ENCODE measurements at regions not wholly inside any gene's neighbourhood (a gene's known extent, or its start where the extent isn't known, plus 50 kb on each side); places are given as distances from the start of the nearest gene placed in this dataset.
"Not testable (repeated sequence)": the region's sequence is repeated elsewhere in the genome, so short reads cannot be mapped to it uniquely, and the experiment has no call there.

- DNase-seq (ENCODE audit: low read depth in 4 of 4, low spot score in 3 of 4): no peak
Observed at GRCh38 chr1:67908250-67908936, 75.1 kb upstream of the GNG12 start.

DNA sequence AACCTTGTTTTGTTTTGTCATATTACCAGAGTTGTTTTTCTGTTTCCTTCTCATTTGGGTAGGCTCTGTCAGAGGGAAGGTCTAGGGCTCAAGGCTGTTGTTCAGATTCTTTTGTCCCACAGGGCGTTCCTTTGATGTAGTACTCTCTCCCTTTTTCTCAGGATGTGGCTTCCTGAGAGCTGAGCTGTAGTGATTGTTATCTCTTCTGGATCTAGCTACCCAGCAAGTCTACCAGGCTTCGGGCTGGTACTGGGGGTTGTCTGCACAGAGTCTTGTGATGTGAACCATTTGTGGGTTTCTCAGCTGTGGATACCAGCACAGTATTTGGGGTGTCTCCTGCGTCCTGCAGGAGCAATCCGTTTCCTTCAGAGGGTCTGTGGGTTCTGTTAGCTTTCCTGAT is 74.2 kb upstream of the GNG12 start:
- DNase-seq (ENCODE audit: low read depth in 4 of 4, low spot score in 3 of 4): not testable (repeated sequence)

DNA sequence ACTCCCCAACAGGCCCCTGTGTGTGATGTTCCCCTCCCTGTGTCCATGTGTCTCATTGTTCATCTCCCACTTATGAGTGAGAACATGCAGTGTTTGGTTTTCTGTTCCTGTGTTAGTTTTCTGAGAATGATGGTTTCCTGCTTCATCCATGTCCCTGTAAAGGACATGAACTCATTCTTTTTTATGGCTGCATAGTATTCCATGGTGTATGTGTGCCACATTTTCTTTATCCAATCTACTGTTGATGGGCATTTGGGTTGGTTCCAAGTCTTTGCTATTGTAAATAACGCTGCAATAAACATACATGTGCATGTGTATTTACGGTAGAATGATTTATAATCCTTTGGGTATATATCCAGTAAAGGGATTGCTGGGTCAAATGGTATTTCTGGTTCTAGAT is 72.7 kb upstream of the GNG12 start:
- not testable (repeated sequence) for DNase-seq (ENCODE audit: low read depth in 4 of 4, low spot score in 3 of 4)

- not testable (repeated sequence) for DNase-seq (ENCODE audit: low read depth in 4 of 4, low spot score in 3 of 4)
Observed at GRCh38 chr1:67902546-67903223, 69.4 kb upstream of the GNG12 start.

DNA sequence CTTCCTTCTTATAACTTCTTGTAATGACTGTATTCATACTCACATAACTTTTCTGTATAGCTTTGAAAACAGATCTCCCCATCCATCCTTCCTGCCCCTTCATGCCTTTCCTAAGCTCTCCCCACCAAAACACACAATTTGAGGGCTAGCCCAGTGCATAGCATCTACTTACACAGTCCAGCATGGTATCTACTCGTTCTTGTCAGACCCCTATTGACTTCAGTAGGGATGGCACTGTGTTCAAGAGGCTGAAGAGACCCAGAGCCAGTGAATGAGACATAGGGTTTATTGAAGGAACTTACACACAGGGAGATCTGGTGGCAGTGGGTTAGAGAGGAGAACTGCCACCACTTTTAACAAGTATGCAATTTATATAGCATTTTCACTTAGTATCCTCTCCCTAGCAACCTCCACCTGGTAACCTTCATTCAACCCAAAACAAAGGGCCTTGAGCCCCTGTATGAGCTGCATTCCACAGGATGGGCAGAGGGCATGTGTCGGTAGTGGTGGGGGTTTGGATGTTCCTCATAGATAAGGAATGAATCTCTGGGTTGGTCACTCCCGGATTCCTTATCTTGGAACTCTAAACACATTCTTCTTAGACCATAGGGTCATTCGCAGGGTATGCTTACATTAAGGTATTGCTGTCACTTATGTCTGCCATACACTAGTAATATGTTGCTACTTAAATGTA is 64.9 kb upstream of the GNG12 start:
- DNase-seq (ENCODE audit: low read depth in 4 of 4, low spot score in 3 of 4): no peak

DNA sequence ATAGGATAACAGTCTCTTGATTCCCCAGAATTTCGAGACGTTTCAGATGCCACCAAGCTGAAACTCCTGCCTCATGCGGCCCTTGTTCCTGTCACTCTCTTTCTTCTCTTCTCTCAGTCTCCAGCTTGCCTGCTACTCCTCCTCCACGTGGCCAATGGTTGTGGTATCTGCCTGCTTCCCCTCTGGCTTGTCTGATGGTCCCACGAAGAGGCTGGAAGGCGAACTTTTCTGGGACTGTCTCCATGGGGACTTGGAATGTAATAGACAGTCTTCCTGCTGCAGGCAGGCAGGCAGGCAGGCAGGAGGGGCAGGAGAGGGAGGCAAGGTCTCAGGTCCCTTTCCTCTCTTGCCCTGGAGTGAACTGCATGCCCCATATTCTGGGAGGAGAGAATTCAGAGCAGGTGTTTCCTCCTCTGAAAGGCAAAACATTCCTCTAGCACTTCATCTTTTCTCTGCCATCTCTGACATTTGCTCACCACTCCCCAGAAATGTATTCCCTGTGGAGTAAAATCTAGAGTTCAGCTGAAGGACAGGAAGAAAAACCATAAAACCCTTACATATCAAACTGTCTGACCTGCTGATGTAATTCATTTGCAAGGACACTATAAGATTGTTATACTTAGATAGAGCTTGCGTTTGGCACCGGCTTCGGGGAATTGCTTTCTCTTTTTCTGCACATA is 64.1 kb upstream of the GNG12 start:
- peak in 2 of 4 donors; percentile 16 to 23 for DNase-seq (ENCODE audit: low read depth in 4 of 4, low spot score in 3 of 4)

DNA sequence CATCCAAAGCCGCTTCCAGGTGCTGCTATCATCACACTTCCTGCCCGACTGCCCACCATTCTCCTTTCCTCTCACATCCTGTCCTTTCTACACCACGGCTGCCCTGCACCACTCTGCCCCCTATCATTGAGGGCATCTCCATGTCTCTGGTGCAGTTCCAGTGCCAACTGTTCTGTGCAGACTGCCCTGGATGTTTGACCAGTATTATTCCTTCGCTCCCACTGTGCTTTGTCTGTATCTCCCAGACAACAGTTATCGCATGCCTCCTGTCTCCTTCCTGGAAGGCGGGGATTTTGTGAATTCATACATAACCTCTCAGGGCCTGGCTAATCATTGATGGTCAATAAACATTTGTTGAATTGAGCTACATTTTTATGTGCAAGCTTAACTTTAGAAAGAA is 63.6 kb upstream of the GNG12 start:
- no peak for DNase-seq (ENCODE audit: low read depth in 4 of 4, low spot score in 3 of 4)

DNA sequence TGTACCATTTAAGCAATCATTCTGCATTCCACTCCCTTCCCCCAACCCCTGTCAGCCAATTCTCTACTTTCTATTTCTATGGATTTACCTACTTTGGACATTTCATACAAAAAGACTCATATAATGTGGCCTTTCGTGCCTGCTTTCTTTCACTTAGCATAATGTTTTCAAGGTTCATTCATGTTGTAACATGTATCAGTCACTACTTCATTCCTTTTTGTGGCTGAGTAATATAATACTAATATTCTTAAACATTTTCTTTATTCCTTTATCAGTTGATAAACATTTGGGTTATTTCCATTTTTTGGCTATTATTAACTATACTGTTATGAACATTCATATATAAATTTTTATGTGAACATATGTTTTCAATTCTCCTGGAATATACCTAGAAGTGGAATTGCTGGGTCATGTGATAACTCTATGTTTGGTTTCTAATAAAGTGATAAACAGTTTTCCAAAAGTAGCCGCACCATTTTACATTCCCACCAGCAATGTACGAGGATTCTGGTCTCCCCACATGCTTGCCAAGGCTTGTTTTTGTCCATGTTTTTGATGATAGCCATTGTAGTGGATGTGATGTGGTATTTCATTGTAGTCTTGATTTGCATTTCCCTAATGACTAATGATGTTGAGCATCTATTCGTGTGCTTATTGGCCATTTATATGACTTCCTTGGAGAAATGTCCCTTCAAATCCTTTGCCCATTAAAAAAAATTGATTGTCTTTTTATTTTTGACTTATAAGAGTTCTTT is 61.9 kb upstream of the GNG12 start:
- DNase-seq (ENCODE audit: low read depth in 4 of 4, low spot score in 3 of 4): no peak

- DNase-seq (ENCODE audit: low read depth in 4 of 4, low spot score in 3 of 4): no peak
Observed at GRCh38 chr1:67893126-67893495, 59.8 kb upstream of the GNG12 start.

DNA sequence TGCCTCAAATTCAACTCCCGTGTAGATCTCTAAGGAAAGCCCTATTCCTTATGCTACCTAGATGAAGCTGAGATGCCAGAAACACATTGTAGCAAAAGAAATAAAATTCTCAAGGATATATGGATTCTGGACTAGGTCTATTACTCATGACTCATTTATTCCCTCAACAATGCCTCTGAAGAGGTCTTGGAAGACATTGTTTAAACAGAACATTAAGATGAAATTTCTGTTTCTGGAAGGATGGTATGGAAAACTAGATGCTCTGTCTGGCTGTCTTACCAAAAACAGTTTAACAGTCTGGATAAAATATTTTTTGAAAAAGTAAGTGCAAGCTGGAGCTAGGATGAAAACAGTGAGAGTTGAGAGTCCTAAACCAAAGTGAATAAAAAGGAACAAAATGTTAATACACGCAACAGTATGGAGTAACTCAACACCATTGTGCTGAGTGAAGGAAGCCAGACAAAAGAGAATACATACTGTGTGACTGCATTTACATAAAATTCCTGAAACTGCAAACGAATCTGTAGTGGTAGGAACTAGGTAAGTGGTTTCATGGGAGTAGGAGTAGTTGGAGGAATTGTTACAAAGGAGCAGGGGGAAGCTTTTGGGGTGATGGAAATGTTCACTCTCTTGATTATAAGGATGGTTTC is 59.3 kb upstream of the GNG12 start:
- no peak for DNase-seq (ENCODE audit: low read depth in 4 of 4, low spot score in 3 of 4)

GRCh38 chr1:67890857-67891256 is 57.6 kb upstream of the GNG12 start:
- DNase-seq (ENCODE audit: low read depth in 4 of 4, low spot score in 3 of 4): no peak

GRCh38 chr1:67889953-67890567 is 56.8 kb upstream of the GNG12 start:
- no peak for DNase-seq (ENCODE audit: low read depth in 4 of 4, low spot score in 3 of 4)

DNA sequence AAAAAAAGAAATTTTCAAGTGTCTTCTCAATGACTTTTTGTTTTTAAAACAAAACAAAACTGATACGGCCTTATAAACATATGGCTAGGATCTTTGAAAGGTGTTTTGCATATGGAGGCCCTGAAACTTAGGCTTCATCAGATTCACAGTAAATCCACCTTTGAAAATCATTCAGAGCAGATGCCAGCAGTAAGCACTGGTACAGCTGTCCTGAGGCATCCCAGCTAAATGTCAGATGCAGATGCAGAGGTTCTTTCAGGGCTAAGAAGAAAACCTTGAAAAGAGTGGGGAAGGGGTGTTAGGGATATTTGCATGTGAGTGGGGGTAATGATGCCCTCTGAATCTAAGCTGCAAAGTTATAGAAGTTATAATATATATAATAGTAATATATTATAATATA is 56.2 kb upstream of the GNG12 start:
- no peak for DNase-seq (ENCODE audit: low read depth in 4 of 4, low spot score in 3 of 4)

- DNase-seq (ENCODE audit: low read depth in 4 of 4, low spot score in 3 of 4): no peak
Observed at GRCh38 chr1:67888216-67889106, 55.2 kb upstream of the GNG12 start.

DNA sequence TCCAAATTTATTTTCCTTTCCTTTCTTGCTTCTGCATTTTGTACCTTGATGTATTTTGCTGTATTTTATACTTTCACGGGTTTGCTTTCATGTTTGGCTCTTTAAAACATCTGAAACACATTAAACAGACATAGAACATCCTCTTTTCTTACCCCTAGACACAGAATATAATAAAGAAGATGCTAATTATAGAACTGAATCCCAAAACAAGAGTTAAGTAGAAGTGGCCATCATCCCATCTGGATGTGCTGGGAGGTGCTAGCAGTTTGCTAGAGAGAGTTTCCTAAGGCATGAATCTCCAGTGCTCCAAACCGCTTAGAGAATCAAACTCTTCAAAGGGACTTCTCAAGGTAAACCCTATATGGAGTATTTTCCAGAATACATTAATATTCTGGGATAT is 53.9 kb upstream of the GNG12 start:
- no peak for DNase-seq (ENCODE audit: low read depth in 4 of 4, low spot score in 3 of 4)

DNA sequence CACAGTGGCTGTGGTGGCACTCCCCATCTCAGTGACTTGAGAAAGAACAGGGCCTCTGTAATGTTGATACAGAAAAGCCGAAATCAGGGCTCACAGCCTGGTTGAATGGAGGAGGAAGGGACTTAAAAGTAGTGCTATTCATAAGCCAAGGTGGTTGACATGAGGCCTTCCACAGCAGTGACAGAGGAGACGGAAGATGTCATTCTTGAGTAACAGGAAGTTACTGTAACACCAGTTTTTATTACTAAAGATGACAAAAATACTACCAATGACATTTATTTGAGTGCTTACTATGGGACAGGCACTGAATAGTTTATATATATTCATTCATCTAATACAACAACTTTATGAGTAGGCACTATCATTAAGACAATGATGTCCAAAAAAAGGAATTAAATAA is 52.8 kb upstream of the GNG12 start:
- no peak for DNase-seq (ENCODE audit: low read depth in 4 of 4, low spot score in 3 of 4)

- DNase-seq (ENCODE audit: low read depth in 4 of 4, low spot score in 3 of 4): no peak
Observed at GRCh38 chr1:67883069-67883468, 49.8 kb upstream of the GNG12 start.
